Right atrium auricular region (tissue), 2 donors: ENCODE measurements at regions not wholly inside any gene's neighbourhood (a gene's known extent, or its start where the extent isn't known, plus 50 kb on each side); places are given as distances from the start of the nearest gene placed in this dataset.

Experiments used
- DNase-seq: peaks from one replicate; pipeline ENCODE4 v3.0.0-alpha.2; 2019; ENCODE audit warnings: low spot score
- H3K27ac ChIP-seq, 2 donors: fragments of 200-600 bp; sonication (generic); 1 replicate in 1 of 2; 2 replicates in 1 of 2; pipeline ENCODE4 v1.5.1; 2016 to 2019
- H3K27me3 ChIP-seq, 2 donors: fragments of 200-600 bp; sonication (generic); one replicate each; pipeline versions ENCODE4 v1.5.1 to v1.6.0; 2017 to 2019
- H3K36me3 ChIP-seq: fragments of 200-600 bp; sonication (generic); one replicate; pipeline ENCODE4 v1.5.1; 2016
- H3K4me1 ChIP-seq, 2 donors: fragments of 200-600 bp; sonication (generic); one replicate each; pipeline versions ENCODE4 v1.5.1 to v1.6.0; 2017 to 2019
- H3K4me3 ChIP-seq, 2 donors: fragments of 200-600 bp; sonication (generic); 1 replicate in 1 of 2; 2 replicates in 1 of 2; pipeline ENCODE4 v1.5.1; 2017 to 2019; ENCODE audit warnings: mild to moderate bottlenecking in 1 of 2, moderate library complexity in 1 of 2
- H3K9me3 ChIP-seq, 2 donors: fragments of 200-600 bp; sonication (generic); one replicate each; pipeline ENCODE4 v1.5.1; 2019
- TF ChIP-seq, protein P1 (sequence below), 2 donors: fragments of 200-600 bp; sonication (generic); IDR thresholded peaks; one replicate each; pipeline ENCODE4 v1.5.1; 2019; ENCODE audit warnings: antibody characterized with exemption in 2 of 2

DNA sequence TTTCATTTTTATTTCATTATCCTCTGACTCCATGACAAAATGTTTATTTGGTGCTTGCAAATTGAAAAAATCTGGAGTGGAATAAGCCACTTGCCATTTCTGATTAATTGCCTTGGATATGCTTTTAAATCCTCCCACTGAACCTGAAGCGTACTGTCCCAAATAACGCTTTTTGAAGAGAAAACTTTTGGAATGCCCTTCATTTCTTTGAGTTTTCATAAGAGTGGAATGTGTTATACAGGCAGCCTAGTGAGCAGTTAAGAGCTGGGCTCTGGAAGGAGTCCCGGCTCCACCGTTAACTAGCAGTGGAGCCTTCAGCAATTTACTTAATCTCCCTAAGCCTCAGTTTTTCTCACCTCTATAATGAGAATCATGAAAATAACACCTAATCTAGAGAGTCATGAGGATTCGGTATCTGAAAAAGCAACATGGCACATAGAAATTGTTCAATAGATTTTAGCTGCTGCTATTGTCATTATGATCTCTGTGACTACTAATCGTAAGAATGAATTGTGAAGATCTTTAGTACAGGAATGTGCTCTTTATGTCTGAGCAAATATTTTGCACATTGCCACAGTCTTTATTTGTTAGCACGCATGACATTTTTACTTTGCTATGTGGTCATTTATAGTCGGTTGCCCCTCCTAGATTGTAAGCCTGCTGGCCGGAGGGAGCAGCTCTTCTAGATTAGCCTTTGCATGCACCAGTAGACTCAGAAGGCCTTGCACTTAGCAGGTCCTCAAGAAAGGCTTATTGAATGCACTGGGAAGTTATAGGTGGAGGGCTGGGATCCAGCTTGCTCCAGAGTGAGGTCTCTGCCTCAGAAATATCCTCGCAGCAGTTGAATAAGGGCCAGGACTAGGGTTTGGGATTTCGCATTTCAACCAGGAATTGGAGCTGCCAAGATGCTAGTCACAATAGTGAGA lies 59.4 kb downstream of the PLCE1 start:
- H3K4me1 ChIP-seq: peaks cover 0 to 3% of the 10 kb centered on the region in 2 donors
- no peak for DNase-seq
- H3K27me3 ChIP-seq: no peaks in the 10 kb centered on the region
- no peak overlapping the region for H3K27ac ChIP-seq
- no peaks in the 10 kb centered on the region for H3K36me3 ChIP-seq
- H3K4me3 ChIP-seq: no peak overlapping the region
- TF ChIP-seq, protein P1, sequence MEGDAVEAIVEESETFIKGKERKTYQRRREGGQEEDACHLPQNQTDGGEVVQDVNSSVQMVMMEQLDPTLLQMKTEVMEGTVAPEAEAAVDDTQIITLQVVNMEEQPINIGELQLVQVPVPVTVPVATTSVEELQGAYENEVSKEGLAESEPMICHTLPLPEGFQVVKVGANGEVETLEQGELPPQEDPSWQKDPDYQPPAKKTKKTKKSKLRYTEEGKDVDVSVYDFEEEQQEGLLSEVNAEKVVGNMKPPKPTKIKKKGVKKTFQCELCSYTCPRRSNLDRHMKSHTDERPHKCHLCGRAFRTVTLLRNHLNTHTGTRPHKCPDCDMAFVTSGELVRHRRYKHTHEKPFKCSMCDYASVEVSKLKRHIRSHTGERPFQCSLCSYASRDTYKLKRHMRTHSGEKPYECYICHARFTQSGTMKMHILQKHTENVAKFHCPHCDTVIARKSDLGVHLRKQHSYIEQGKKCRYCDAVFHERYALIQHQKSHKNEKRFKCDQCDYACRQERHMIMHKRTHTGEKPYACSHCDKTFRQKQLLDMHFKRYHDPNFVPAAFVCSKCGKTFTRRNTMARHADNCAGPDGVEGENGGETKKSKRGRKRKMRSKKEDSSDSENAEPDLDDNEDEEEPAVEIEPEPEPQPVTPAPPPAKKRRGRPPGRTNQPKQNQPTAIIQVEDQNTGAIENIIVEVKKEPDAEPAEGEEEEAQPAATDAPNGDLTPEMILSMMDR (IDR thresholded peaks at IDR 0.05): no peak
- H3K9me3 ChIP-seq: no peaks in the 10 kb centered on the region

DNA sequence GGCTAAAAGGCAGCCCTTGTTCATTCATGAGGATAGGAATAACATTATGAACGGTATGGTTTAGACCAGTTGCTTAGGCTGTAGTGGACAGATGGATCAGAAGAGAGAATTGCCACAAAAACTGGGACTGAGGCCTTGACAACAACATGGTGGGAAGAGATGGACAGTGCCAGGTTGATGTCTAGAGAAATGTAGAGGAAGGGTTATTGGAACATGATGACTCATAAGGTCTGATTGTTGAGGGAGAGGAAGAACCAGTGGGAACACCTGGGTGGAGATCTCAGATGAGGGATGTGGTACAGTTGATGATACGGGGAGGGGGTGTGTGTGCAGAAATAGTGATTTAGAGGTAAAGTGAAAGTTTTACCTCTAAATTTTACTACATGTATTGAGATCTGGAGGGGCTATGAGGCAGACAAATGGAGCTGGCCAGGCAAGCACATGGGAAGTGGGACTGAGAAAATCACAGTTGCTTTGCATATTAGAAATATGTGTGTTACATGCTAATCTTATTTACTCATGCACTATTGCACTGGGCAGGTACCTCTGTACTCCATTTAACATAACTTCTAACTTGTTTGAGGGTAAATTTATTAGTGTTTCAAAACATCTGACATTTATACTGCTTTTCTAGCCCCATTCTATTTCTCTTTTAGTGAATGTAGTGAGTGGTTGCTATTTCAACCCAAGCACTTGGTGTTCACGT lies 65.6 kb downstream of the PLCE1 start:
- no peak overlapping the region for H3K27ac ChIP-seq
- no peaks in the 10 kb centered on the region for H3K4me1 ChIP-seq
- TF ChIP-seq, protein P1 (IDR thresholded peaks at IDR 0.05): no peak
- no peak overlapping the region for H3K4me3 ChIP-seq
- H3K27me3 ChIP-seq: no peaks in the 10 kb centered on the region
- no peaks in the 10 kb centered on the region for H3K9me3 ChIP-seq
- no peaks in the 10 kb centered on the region for H3K36me3 ChIP-seq
- DNase-seq: no peak

DNA sequence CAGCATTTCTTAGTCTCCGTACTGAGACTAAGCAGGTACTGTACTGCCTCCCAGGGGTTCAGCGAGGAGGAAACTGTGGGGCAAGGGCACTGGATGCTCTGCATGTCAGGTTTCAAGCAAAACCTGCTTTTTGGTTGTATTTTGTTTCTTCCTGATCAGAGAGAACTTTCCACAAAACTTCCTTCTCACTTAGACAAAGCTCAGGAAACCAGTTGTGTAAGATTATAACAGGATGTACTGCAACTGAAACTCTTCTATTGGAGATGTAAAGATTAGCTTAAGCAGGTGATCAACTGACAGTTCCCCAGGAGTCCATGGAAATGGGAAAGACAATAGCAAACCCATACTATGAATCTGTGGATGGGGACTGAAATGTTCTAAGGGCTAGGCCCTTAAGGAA lies 67.3 kb downstream of the PLCE1 start:
- DNase-seq: no peak
- Histone ChIP-seq H3K4me3 (no peak overlapping the region), H3K9me3 (no peaks in the 10 kb centered on the region), H3K27ac (no peak overlapping the region), H3K36me3 (no peaks in the 10 kb centered on the region), H3K27me3 (no peaks in the 10 kb centered on the region), H3K4me1 (no peaks in the 10 kb centered on the region)
- TF ChIP-seq, protein P1 (IDR thresholded peaks at IDR 0.05): no peak

DNA sequence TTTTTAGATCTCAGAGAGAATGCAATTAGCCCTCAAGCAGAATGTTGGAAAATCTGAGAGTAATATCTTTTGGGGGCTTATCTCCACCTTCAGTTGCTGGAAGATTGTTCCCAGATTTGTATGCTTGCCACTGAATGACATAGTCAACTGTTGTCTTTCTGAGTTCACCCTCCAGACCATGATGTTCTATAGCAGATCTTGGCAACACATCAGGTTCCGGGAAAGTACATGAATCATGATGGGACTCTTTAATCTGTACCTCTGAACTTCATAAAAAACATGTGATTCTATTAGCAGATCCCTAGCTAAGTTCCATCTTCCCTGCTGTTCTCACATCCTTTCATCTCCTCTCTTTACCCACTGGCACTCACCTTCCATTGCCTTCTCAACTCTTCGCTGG lies 68.9 kb downstream of the PLCE1 start:
- H3K36me3 ChIP-seq: no peaks in the 10 kb centered on the region
- no peaks in the 10 kb centered on the region for H3K9me3 ChIP-seq
- H3K27me3 ChIP-seq: no peaks in the 10 kb centered on the region
- TF ChIP-seq, protein P1 (IDR thresholded peaks at IDR 0.05): no peak
- H3K27ac ChIP-seq: no peak overlapping the region
- DNase-seq: no peak
- H3K4me3 ChIP-seq: no peak overlapping the region
- H3K4me1 ChIP-seq: no peaks in the 10 kb centered on the region

DNA sequence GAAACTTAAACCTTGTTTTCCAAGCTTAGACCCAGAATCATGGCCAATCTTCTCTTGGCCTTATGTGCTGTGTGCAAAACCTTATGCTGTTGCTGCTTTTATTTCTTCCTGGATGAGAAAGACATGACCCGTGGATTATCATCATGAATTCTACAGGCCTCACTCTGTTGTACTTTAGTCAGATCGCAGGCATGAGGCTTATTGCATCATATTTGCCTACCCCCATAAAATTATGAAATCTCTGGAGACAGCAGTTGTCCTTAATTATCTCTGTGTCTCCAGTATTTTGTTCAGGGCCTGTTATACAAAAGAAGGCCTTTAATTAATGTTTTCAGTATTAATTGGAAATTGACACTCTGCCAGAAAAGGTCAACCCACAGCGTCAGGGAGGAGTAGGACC lies 71.6 kb downstream of the PLCE1 start:
- no peak overlapping the region for H3K27ac ChIP-seq
- H3K27me3 ChIP-seq: no peaks in the 10 kb centered on the region
- no peaks in the 10 kb centered on the region for H3K9me3 ChIP-seq
- DNase-seq: no peak
- no peaks in the 10 kb centered on the region for H3K36me3 ChIP-seq
- no peak overlapping the region for H3K4me3 ChIP-seq
- TF ChIP-seq, protein P1 (IDR thresholded peaks at IDR 0.05): no peak
- H3K4me1 ChIP-seq: peaks cover 0 to 8% of the 10 kb centered on the region in 2 donors
